HG03439 (cell line): ENCODE measurements at regions not wholly inside any gene's neighbourhood (a gene's known extent, or its start where the extent isn't known, plus 50 kb on each side); places are given as distances from the start of the nearest gene placed in this dataset.
A peak's percentile ranks its signal among the peaks of the same experiment; 100 is the strongest.
"Not testable (repeated sequence)": the region's sequence is repeated elsewhere in the genome, so short reads cannot be mapped to it uniquely, and the experiment has no call there.

Experiments
- ATAC-seq: cut with Tn5 transposase; IDR thresholded peaks from one replicate; pipeline ENCODE4 v1.9.1; 2021; ENCODE audit warnings: mild to moderate bottlenecking, moderate library complexity; ENCODE audit not compliant: unreplicated experiment

GRCh38 chr9:27671636-27672035, 98.4 kb upstream of the C9orf72 start:
- no peak for ATAC-seq

GRCh38 chr9:27672718-27673117, 99.4 kb upstream of the C9orf72 start:
- ATAC-seq = no peak

GRCh38 chr9:27673641-27674040, 100.4 kb upstream of the C9orf72 start:
- ATAC-seq = no peak

GRCh38 chr9:27675354-27675753, 102.1 kb upstream of the C9orf72 start:
- ATAC-seq = no peak

GRCh38 chr9:27676827-27677226, 103.5 kb upstream of the C9orf72 start:
- ATAC-seq = no peak

GRCh38 chr9:27679338-27679737, 106.1 kb upstream of the C9orf72 start:
- no peak for ATAC-seq

- no peak for ATAC-seq
Measured at GRCh38 chr9:27683181-27683580, 109.9 kb upstream of the C9orf72 start.

GRCh38 chr9:27688954-27689353, 115.7 kb upstream of the C9orf72 start:
- no peak for ATAC-seq

GRCh38 chr9:27690816-27691215, 117.5 kb upstream of the C9orf72 start:
- not testable (repeated sequence) for ATAC-seq

- ATAC-seq = no peak
Measured at GRCh38 chr9:27699621-27700020, 126.3 kb upstream of the C9orf72 start.

GRCh38 chr9:27701016-27701415, 127.7 kb upstream of the C9orf72 start:
- no peak for ATAC-seq

- no peak for ATAC-seq
Measured at GRCh38 chr9:27701587-27701986, 128.3 kb upstream of the C9orf72 start.

GRCh38 chr9:27703216-27703980, 130.1 kb upstream of the C9orf72 start:
- ATAC-seq = no peak

- no peak for ATAC-seq
Measured at GRCh38 chr9:27711241-27711640, 138.0 kb upstream of the C9orf72 start.

GRCh38 chr9:27712806-27713205, 139.5 kb upstream of the C9orf72 start:
- ATAC-seq = no peak

- ATAC-seq = no peak
Measured at GRCh38 chr9:27714388-27714787, 141.1 kb upstream of the C9orf72 start.

- ATAC-seq = no peak
Measured at GRCh38 chr9:27715651-27716050, 142.4 kb upstream of the C9orf72 start.

GRCh38 chr9:27717991-27718390, 144.7 kb upstream of the C9orf72 start:
- no peak for ATAC-seq

- no peak for ATAC-seq
Measured at GRCh38 chr9:27719711-27720110, 146.4 kb upstream of the C9orf72 start.

GRCh38 chr9:27722866-27723265, 149.6 kb upstream of the C9orf72 start:
- no peak for ATAC-seq

GRCh38 chr9:27726244-27727081, 153.2 kb upstream of the C9orf72 start:
- peak; percentile 83 for ATAC-seq

- no peak for ATAC-seq
Measured at GRCh38 chr9:27732494-27732893, 159.2 kb upstream of the C9orf72 start.
